PC-9 (cell line): ENCODE measurements at regions not wholly inside any gene's neighbourhood (a gene's known extent, or its start where the extent isn't known, plus 50 kb on each side); places are given as distances from the start of the nearest gene placed in this dataset.

Experiments
- EZH2 ChIP-seq: fragments of 200-600 bp; sonication (generic); IDR thresholded peaks from 2 replicates; pipeline ENCODE4 v1.8.0; 2017; ENCODE audit warnings: antibody characterized with exemption, low read depth
- TF ChIP-seq, protein P1 (sequence below): fragments of 200-600 bp; sonication (generic); conservative IDR thresholded peaks from 2 replicates; pipeline ENCODE4 v1.6.1; 2017; ENCODE audit warnings: mixed run types, antibody characterized with exemption, mild to moderate bottlenecking, moderate library complexity

DNA sequence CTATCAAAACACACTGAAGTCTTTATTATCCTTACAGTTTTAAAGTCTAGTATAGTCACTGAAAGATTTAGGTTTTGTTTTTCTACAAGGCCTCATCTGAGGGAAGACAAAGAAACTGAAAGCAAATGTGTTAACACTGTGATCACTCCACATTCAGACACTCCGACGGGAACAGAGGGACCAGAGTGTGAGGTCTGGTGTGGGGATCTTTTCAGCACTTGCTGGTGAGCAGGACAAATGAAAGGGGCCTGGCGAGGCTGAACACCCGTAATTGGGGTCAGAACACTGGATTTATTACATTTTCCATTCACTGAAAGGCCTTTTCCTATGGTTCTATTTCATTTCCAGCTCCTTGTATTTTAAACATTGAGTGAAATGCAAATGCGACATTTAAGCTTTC, 910.5 kb downstream of the CDH11 start:
- TF ChIP-seq, protein P1, sequence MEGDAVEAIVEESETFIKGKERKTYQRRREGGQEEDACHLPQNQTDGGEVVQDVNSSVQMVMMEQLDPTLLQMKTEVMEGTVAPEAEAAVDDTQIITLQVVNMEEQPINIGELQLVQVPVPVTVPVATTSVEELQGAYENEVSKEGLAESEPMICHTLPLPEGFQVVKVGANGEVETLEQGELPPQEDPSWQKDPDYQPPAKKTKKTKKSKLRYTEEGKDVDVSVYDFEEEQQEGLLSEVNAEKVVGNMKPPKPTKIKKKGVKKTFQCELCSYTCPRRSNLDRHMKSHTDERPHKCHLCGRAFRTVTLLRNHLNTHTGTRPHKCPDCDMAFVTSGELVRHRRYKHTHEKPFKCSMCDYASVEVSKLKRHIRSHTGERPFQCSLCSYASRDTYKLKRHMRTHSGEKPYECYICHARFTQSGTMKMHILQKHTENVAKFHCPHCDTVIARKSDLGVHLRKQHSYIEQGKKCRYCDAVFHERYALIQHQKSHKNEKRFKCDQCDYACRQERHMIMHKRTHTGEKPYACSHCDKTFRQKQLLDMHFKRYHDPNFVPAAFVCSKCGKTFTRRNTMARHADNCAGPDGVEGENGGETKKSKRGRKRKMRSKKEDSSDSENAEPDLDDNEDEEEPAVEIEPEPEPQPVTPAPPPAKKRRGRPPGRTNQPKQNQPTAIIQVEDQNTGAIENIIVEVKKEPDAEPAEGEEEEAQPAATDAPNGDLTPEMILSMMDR = no peak
- TF ChIP-seq EZH2 = no peak
